ENCODE measurements at regions not wholly inside any gene's neighbourhood (a gene's known extent, or its start where the extent isn't known, plus 50 kb on each side); places are given as distances from the start of the nearest gene placed in this dataset.

DNA sequence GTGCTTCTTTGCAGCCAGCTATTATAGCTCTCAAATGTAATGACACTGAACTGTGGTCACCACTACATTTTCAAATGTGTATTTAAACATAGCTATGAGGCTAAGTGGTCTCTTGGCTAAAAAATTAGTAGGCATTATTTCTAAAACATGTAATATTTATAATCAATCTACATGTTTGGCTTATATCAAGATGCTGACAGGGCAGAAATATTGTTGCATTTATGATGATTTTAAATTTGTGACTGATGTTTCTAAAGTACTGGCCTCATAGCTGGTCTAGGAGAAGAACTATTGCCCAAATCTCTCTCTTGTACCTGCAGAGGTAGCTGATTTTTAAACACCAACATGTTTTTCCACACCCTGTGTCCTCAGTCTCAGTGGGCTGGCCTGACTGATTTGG is 298.2 kb downstream of the PAX1 start:
- DNase-seq (no peak), ATAC-seq (no peak)
- POLR2A ChIA-PET = no interaction called here
- Mint-ChIP-seq H3K4me1 (ENCODE audit: low read depth) (no peaks in the 10 kb centered on the region), H3K4me3 (no peak overlapping the region), H3K27me3 (ENCODE audit: low read depth) (no peaks in the 10 kb centered on the region), H3K27ac (no peak overlapping the region), H3K9me3 (ENCODE audit: insufficient read depth) (peaks cover 16% of the 10 kb centered on the region), H3K36me3 (ENCODE audit: low read depth) (no peaks in the 10 kb centered on the region)
- CTCF ChIA-PET = no interaction called here

DNA sequence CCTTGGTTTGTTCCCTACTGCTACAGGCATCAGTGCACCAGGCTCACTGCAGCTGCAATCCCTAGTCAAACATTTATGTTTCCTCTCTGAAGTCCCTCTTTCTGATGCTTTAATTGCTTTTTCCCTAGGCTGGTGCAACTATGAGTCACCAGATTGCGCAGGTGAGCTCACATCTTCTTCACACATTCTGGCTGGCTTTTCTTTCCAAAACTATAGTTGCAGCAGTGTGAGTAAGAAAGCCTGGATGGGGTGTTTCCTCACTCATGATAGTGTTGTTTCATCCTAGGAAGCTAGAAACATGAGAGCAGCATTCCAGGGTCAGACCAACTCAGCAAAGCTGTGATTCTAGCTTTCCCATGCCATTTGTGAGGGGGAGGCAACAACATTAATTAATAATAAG is 296.4 kb downstream of the PAX1 start:
- Mint-ChIP-seq H3K9me3 (ENCODE audit: insufficient read depth) (peaks cover 12% of the 10 kb centered on the region), H3K27me3 (ENCODE audit: low read depth) (no peaks in the 10 kb centered on the region), H3K27ac (no peak overlapping the region), H3K4me3 (no peak overlapping the region), H3K4me1 (ENCODE audit: low read depth) (no peaks in the 10 kb centered on the region), H3K36me3 (ENCODE audit: low read depth) (no peaks in the 10 kb centered on the region)
- ATAC-seq = no peak
- CTCF ChIA-PET = no interaction called here
- DNase-seq = no peak
- POLR2A ChIA-PET = no interaction called here

DNA sequence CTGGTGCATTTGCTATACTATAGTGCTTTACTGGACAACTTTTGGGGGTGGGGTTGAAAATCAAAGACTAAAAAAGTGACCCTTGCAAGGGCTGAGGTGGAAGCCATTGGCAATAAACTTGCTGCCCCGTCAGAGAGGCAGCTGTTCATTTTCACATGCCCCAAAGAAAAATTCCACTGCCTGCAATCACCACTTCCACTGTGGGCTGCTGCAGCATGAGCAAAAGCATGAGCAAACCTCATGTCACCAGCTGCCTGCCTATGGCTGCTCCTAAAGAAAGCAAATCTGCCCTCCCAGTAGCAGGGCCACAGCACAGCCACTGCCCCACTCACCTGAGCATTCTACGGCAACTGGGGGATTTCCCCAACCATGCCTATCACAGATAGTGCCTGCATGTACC is 290.0 kb downstream of the PAX1 start:
- Mint-ChIP-seq H3K9me3 (ENCODE audit: insufficient read depth) (peaks cover 12% of the 10 kb centered on the region), H3K4me1 (ENCODE audit: low read depth) (no peaks in the 10 kb centered on the region), H3K27me3 (ENCODE audit: low read depth) (no peaks in the 10 kb centered on the region), H3K27ac (no peak overlapping the region), H3K4me3 (no peak overlapping the region), H3K36me3 (ENCODE audit: low read depth) (no peaks in the 10 kb centered on the region)
- POLR2A ChIA-PET = no interaction called here
- ATAC-seq = no peak
- CTCF ChIA-PET = no interaction called here
- no peak for DNase-seq

DNA sequence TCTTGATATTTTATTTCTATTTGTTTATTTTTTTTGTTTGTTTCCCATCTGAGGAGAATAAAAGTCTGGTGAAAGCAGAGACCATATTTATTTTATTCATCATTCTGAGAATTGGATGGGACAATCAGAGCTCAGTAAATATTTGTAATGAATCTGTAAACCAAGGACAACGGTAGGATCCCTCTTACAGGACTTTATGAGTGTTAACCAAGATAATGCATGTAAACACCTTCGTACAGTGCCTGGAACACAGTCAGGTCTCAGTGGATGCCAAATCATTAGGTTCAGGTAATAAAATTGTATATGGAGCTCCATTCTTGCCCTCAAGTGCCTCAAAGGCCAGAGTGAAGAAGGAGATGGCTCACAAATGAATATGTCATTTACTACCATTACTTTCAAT is 288.7 kb downstream of the PAX1 start:
- Mint-ChIP-seq H3K4me1 (ENCODE audit: low read depth) (no peaks in the 10 kb centered on the region), H3K27me3 (ENCODE audit: low read depth) (no peaks in the 10 kb centered on the region), H3K36me3 (ENCODE audit: low read depth) (no peaks in the 10 kb centered on the region), H3K9me3 (ENCODE audit: insufficient read depth) (peaks cover 10% of the 10 kb centered on the region), H3K4me3 (no peak overlapping the region), H3K27ac (no peak overlapping the region)
- no peak for ATAC-seq
- CTCF ChIA-PET = no interaction called here
- POLR2A ChIA-PET = no interaction called here
- no peak for DNase-seq

DNA sequence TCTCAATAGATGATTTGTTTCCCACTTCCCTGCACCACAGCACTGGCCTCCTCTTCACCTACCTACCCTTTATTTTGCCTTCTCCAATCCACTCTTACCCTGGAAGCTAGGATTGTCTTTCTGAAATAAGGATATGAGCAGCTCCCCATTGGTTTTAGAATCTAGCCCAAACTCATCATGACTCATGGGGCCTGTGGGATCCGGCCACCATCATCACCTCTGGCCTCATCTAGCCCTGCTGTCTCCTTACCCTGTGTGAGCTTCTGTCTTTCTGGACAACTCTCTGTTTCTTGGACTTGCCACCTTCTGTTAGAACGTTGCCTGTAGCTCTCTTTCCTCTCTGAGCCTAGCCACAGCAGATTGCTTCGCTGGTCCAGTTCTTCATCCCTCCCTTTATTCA is 277.1 kb downstream of the PAX1 start:
- ChIA-PET CTCF (no interaction called here), POLR2A (no interaction called here)
- Mint-ChIP-seq H3K27ac (no peak overlapping the region), H3K9me3 (ENCODE audit: insufficient read depth) (peaks cover 3% of the 10 kb centered on the region), H3K4me3 (no peak overlapping the region), H3K27me3 (ENCODE audit: low read depth) (no peaks in the 10 kb centered on the region), H3K36me3 (ENCODE audit: low read depth) (no peaks in the 10 kb centered on the region), H3K4me1 (ENCODE audit: low read depth) (no peaks in the 10 kb centered on the region)
- DNase-seq (no peak), ATAC-seq (no peak)

DNA sequence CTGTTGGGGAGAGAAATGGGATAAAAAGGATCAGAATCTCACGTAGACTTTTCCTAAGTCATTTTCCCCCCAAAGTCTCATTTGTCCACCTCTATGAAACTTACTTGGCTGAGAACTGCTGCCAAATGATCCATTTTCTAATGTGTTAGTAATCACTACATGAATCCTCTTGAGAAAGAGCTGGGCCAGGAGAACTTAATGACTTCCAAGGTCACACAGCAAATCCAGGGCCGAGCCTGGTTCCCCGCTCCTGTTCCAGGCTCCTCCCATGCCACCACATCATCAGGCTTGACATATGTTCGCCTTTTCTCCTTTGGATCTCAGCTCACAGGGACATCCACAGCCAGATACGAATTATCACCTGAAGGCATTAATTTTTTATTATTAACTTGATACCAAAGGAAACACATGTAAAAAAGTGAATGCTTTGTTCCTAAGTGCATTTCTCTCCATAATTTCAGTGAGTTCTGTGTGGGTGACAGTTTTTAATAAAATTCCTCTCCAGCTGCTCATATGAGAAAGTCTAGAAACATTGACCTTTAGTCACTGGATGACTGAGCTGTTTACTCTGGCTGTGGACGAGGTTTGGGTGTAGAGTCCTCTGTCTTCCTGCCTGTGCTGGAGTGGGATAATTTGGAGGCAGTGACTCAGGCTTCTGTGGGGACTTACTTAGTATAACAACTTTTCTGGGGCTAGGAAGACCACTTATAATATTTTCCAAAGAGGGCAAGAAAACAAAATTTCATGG is 276.3 kb downstream of the PAX1 start:
- CTCF ChIA-PET = no interaction called here
- ATAC-seq (no peak), DNase-seq (no peak)
- no peak overlapping the region for H3K4me3 Mint-ChIP-seq
- H3K9me3 Mint-ChIP-seq (ENCODE audit: insufficient read depth) = peaks cover 6% of the 10 kb centered on the region
- H3K4me1 Mint-ChIP-seq (ENCODE audit: low read depth) = no peaks in the 10 kb centered on the region
- POLR2A ChIA-PET = no interaction called here
- H3K36me3 Mint-ChIP-seq (ENCODE audit: low read depth) = no peaks in the 10 kb centered on the region
- no peak overlapping the region for H3K27ac Mint-ChIP-seq
- H3K27me3 Mint-ChIP-seq (ENCODE audit: low read depth) = no peaks in the 10 kb centered on the region

DNA sequence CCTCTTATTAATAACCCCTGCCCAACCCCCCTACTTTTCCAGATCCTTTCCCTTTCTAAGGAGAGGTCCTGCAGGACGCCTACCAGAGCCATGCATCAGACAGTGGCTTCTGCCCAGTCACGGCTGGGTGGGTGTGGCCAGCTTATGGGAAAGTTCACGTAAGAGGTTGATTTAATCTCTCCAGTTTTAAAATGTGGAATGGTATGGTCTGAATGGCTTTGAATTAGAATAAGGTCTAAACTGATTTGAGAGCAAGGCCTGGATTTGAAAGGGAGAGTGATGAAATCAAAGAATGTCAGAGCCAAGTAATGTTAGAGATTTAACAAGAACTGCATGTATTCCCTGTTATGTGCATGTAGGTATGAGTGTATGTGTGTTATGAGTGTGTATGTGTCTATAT is 275.7 kb downstream of the PAX1 start:
- DNase-seq (no peak), ATAC-seq (no peak)
- no peaks in the 10 kb centered on the region for H3K27me3 Mint-ChIP-seq (ENCODE audit: low read depth)
- no peak overlapping the region for H3K4me3 Mint-ChIP-seq
- H3K27ac Mint-ChIP-seq = no peak overlapping the region
- no peaks in the 10 kb centered on the region for H3K36me3 Mint-ChIP-seq (ENCODE audit: low read depth)
- POLR2A ChIA-PET = no interaction called here
- H3K4me1 Mint-ChIP-seq (ENCODE audit: low read depth) = no peaks in the 10 kb centered on the region
- H3K9me3 Mint-ChIP-seq (ENCODE audit: insufficient read depth) = peaks cover 6% of the 10 kb centered on the region
- CTCF ChIA-PET = no interaction called here

DNA sequence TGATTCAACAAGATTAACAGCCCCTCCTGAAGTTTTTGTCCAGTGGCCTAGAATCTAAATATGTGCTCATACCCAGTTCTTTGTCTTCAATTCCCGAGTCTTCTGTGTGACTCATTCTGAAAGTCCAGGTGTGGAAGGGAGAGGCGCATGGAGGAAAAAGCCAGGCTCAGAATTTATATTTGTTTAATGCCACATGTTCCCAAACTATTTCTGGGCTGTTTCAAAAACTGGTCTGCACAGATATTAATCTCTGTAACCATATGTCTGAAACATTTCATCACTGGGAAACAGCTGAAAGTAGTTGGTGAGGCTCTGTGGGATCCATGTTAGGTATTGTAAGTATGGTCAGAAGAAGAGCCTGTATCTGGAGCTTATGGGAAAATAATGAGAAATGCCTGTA is 266.0 kb downstream of the PAX1 start:
- ChIA-PET POLR2A (no interaction called here), CTCF (no interaction called here)
- Mint-ChIP-seq H3K4me1 (ENCODE audit: low read depth) (no peaks in the 10 kb centered on the region), H3K36me3 (ENCODE audit: low read depth) (no peaks in the 10 kb centered on the region), H3K4me3 (no peak overlapping the region), H3K27me3 (ENCODE audit: low read depth) (no peaks in the 10 kb centered on the region), H3K9me3 (ENCODE audit: insufficient read depth) (peaks cover 7% of the 10 kb centered on the region), H3K27ac (no peak overlapping the region)
- ATAC-seq = no peak
- DNase-seq = no peak

DNA sequence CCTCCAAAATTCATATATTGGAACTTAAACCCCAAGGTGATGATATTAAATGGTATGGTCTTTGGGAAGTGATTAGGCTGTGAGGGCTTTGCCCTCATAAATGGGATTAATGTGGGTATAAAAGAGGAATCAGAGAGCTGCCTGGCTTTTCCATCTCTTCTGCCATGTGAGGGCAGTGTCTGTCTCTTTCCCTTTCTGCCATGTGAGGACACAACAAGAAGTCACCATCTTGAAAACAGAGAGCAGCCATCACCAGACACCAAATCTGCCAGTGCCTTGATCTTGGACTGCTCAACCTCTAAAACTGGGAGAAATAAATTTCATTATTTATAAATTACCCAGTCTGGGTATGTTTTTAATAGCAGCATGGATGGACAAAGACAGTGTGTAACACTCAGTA is 263.0 kb downstream of the PAX1 start:
- no peaks in the 10 kb centered on the region for H3K4me1 Mint-ChIP-seq (ENCODE audit: low read depth)
- DNase-seq = no peak
- no peak overlapping the region for H3K4me3 Mint-ChIP-seq
- no peaks in the 10 kb centered on the region for H3K27me3 Mint-ChIP-seq (ENCODE audit: low read depth)
- H3K9me3 Mint-ChIP-seq (ENCODE audit: insufficient read depth) = peaks cover 4% of the 10 kb centered on the region
- no peaks in the 10 kb centered on the region for H3K36me3 Mint-ChIP-seq (ENCODE audit: low read depth)
- CTCF ChIA-PET = no interaction called here
- H3K27ac Mint-ChIP-seq = no peak overlapping the region
- no peak for ATAC-seq
- POLR2A ChIA-PET = no interaction called here

DNA sequence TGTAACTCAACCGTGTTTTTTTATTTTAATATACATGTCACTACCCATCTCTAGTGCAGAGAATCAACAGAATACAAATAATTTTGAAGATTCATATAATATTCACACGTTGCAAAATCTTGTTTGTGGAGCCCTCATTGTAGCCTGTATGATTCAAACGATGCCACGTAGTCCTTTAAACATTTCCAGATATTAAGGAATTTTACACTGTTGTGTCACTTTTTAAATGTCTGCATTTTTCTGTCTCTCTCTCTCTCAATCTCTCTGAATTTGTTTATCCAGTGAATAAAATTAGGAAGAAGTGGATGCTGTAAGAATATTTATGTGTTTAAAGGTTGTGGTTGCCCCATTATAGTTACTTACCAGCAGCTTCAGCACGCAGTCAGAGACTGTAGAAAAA is 262.0 kb downstream of the PAX1 start:
- H3K27ac Mint-ChIP-seq = no peak overlapping the region
- H3K36me3 Mint-ChIP-seq (ENCODE audit: low read depth) = no peaks in the 10 kb centered on the region
- no peak for DNase-seq
- CTCF ChIA-PET = no interaction called here
- no peaks in the 10 kb centered on the region for H3K27me3 Mint-ChIP-seq (ENCODE audit: low read depth)
- H3K4me1 Mint-ChIP-seq (ENCODE audit: low read depth) = no peaks in the 10 kb centered on the region
- peaks cover 4% of the 10 kb centered on the region for H3K9me3 Mint-ChIP-seq (ENCODE audit: insufficient read depth)
- H3K4me3 Mint-ChIP-seq = no peak overlapping the region
- no peak for ATAC-seq
- POLR2A ChIA-PET = no interaction called here

DNA sequence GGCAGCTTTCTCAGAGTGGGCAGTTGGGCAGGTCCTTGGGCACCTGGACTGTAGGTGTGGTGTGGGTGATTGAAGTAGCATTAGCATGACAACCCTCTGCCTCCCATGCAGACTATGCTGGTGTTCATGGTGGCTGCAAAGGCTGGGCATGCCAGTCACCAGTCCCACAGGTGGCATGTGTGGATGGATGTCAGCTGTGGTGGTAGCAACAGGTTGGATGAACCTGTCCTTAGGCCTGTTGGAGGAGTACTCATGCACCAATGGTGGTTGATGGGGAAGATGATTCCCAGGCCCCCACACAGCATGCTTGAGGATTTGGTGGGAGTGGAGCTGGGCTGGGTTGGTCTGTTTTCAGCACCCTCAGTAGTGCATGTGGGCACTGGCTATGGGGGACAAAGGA is 251.1 kb downstream of the PAX1 start:
- Mint-ChIP-seq H3K4me3 (no peak overlapping the region), H3K4me1 (ENCODE audit: low read depth) (no peaks in the 10 kb centered on the region), H3K27ac (no peak overlapping the region), H3K36me3 (ENCODE audit: low read depth) (no peaks in the 10 kb centered on the region), H3K27me3 (ENCODE audit: low read depth) (no peaks in the 10 kb centered on the region), H3K9me3 (ENCODE audit: insufficient read depth) (peaks cover 12% of the 10 kb centered on the region)
- DNase-seq = no peak
- ChIA-PET CTCF (no interaction called here), POLR2A (no interaction called here)
- ATAC-seq = no peak

DNA sequence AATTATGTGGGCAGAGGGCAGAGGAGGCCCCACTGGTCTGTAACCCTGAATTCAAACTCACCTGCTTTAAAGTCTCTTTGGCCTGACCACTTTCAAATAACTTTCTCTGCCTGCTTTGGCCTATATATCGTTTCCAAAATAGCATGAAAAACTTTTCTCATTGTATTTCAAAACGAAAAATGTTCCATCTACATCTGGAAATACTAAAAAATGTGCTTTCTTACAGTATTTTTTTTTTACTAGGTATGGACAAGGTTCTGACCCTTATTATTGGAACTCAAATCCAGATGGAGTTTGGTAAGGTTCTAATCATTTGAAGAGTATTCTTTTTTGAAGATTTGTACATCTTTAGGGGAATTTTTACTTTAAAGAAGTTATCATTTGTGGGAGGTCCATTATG is 241.9 kb downstream of the PAX1 start:
- no peak for DNase-seq
- H3K4me1 Mint-ChIP-seq (ENCODE audit: low read depth) = no peaks in the 10 kb centered on the region
- ChIA-PET POLR2A (no interaction called here), CTCF (no interaction called here)
- H3K36me3 Mint-ChIP-seq (ENCODE audit: low read depth) = no peaks in the 10 kb centered on the region
- H3K9me3 Mint-ChIP-seq (ENCODE audit: insufficient read depth) = peaks cover 6% of the 10 kb centered on the region
- ATAC-seq = no peak
- H3K4me3 Mint-ChIP-seq = no peak overlapping the region
- no peak overlapping the region for H3K27ac Mint-ChIP-seq
- no peaks in the 10 kb centered on the region for H3K27me3 Mint-ChIP-seq (ENCODE audit: low read depth)

DNA sequence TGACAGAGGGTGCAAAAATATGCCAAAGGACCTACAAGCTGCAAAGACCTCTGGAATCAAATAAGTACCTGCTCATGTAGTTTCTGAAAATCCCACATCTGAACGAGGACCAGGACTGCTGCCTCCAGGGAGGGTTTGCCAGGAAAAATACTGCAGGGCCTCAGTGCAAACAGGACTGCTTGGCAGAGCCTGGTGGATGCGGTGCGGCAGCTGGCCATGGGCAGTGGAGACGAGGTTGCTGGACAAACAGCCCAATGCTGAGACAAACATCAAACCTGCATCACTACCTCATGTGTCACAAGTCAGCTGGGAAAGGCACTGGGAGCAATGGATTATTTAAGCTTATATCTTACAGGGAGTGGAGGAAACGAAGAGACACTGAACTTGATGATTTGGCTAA is 238.8 kb downstream of the PAX1 start:
- DNase-seq (no peak), ATAC-seq (no peak)
- H3K27ac Mint-ChIP-seq = no peak overlapping the region
- H3K4me1 Mint-ChIP-seq (ENCODE audit: low read depth) = no peaks in the 10 kb centered on the region
- H3K36me3 Mint-ChIP-seq (ENCODE audit: low read depth) = no peaks in the 10 kb centered on the region
- CTCF ChIA-PET = no interaction called here
- no peaks in the 10 kb centered on the region for H3K27me3 Mint-ChIP-seq (ENCODE audit: low read depth)
- POLR2A ChIA-PET = no interaction called here
- peaks cover 21% of the 10 kb centered on the region for H3K9me3 Mint-ChIP-seq (ENCODE audit: insufficient read depth)
- H3K4me3 Mint-ChIP-seq = no peak overlapping the region
